SK-N-SH (cell line): ENCODE measurements at regions not wholly inside any gene's neighbourhood (a gene's known extent, or its start where the extent isn't known, plus 50 kb on each side); places are given as distances from the start of the nearest gene placed in this dataset.

Source experiments
- CTCF ChIA-PET: fragments of 300-600, 350-600 bp; formaldehyde crosslinking; extraction: SDS; loops from one replicate; lab custom pipeline; 2021; lab: Yijun Ruan, JAX
- POLR2A ChIA-PET: fragments of 350-600 bp; sonication (Branson Sonifier 250); formaldehyde crosslinking; extraction: SDS; loops from one replicate; lab custom pipeline; 2020; ENCODE audit warnings: antibody characterized with exemption, inconsistent platforms; lab: Yijun Ruan, JAX
- DNase-seq: peaks from one replicate; pipeline ENCODE4 v3.0.0; 2012
- H2AFZ ChIP-seq: fragments of 200-600 bp; sonication (generic); 2 replicates; pipeline ENCODE4 v1.8.1; 2016; ENCODE audit warnings: antibody characterized with exemption, mild to moderate bottlenecking, low read depth
- H3F3A ChIP-seq: fragments of 200-600 bp; sonication (generic); replicated peaks from 2 replicates; pipeline ENCODE3; 2016; ENCODE audit warnings: antibody characterized with exemption, mild to moderate bottlenecking; ENCODE audit not compliant: insufficient read depth
- H3K27ac ChIP-seq, 2 experiments: fragments of 200-500 bp in 1 of 2; fragments of 200-600 bp in 1 of 2; sonication (Bioruptor generic) in 1 of 2; sonication (generic), shearing (Covaris generic) in 1 of 2; 2 replicates each; pipeline versions ENCODE4 v1.5.1 to v1.6.1; 2014 to 2016; ENCODE audit warnings: low read depth in 2 of 2, inconsistent platforms in 1 of 2, low read length in 1 of 2, mild to moderate bottlenecking in 1 of 2, mixed read lengths in 1 of 2
- H3K27me3 ChIP-seq: fragments of 200-600 bp; sonication (generic), shearing (Covaris generic); 2 replicates; pipeline ENCODE4 v1.6.1; 2016; ENCODE audit warnings: mixed run types; ENCODE audit not compliant: insufficient read depth
- H3K36me3 ChIP-seq, 2 experiments: fragments of 200-500 bp in 1 of 2; fragments of 200-600 bp in 1 of 2; sonication (Bioruptor generic) in 1 of 2; sonication (generic) in 1 of 2; replicated peaks in 1 of 2; 2 replicates each; pipeline versions ENCODE3 to v1.5.1; 2014 to 2016; ENCODE audit warnings: low read length in 1 of 2, mild to moderate bottlenecking in 1 of 2; ENCODE audit not compliant: insufficient read depth in 2 of 2, control insufficient read depth in 1 of 2
- H3K4me1 ChIP-seq, 2 experiments: fragments of 200-500 bp in 1 of 2; fragments of 200-600 bp in 1 of 2; sonication (Bioruptor generic) in 1 of 2; sonication (generic), shearing (Covaris generic) in 1 of 2; 2 replicates each; pipeline versions ENCODE4 v1.5.1 to v1.6.1; 2014 to 2016; ENCODE audit warnings: low read depth in 1 of 2, low read length in 1 of 2, mixed run types in 1 of 2; ENCODE audit not compliant: insufficient read depth in 2 of 2, control insufficient read depth in 1 of 2
- H3K4me2 ChIP-seq: fragments of 200-600 bp; sonication (generic), shearing (Covaris generic); 2 replicates; pipeline ENCODE4 v1.6.1; 2017; ENCODE audit warnings: mixed run types
- H3K4me3 ChIP-seq, 2 experiments: fragments of 200-500 bp in 1 of 2; fragments of 200-600 bp in 1 of 2; sonication (Bioruptor generic) in 1 of 2; sonication (generic), shearing (Covaris generic) in 1 of 2; 2 replicates each; pipeline versions ENCODE4 v1.5.1 to v1.8.1; 2014 to 2016; ENCODE audit warnings: low read depth in 2 of 2, inconsistent platforms in 1 of 2, low read length in 1 of 2, mild to moderate bottlenecking in 1 of 2, mixed read lengths in 1 of 2, moderate library complexity in 1 of 2
- H3K79me2 ChIP-seq: fragments of 200-600 bp; sonication (generic); 2 replicates; pipeline ENCODE4 v1.8.1; 2017; ENCODE audit warnings: mild to moderate bottlenecking; ENCODE audit not compliant: insufficient read depth
- H3K9ac ChIP-seq: fragments of 200-600 bp; sonication (generic); 2 replicates; pipeline ENCODE4 v1.6.1; 2017; ENCODE audit warnings: mixed run types
- H3K9me2 ChIP-seq: fragments of 200-600 bp; sonication (generic); 2 replicates; pipeline ENCODE4 v1.6.1; 2017; ENCODE audit warnings: mixed run types
- H3K9me3 ChIP-seq: fragments of 200-600 bp; sonication (generic); 2 replicates; pipeline ENCODE4 v1.6.1; 2017; ENCODE audit warnings: mixed run types, mild to moderate bottlenecking, moderate library complexity
- H4K20me1 ChIP-seq: fragments of 200-600 bp; sonication (generic); 2 replicates; pipeline ENCODE4 v1.6.1; 2017; ENCODE audit warnings: mild to moderate bottlenecking, mixed run types; ENCODE audit not compliant: insufficient read depth
- ELF1 ChIP-seq: IDR thresholded peaks from 2 replicates; pipeline ENCODE4 v1.4.0; 2012
- EZH2phosphoT487 ChIP-seq: fragments of 200-600 bp; sonication (generic); IDR thresholded peaks from 2 replicates; pipeline ENCODE4 v1.6.1; 2017; ENCODE audit warnings: low read depth, mixed run types, mild to moderate bottlenecking, antibody characterized with exemption, moderate library complexity, borderline replicate concordance
- FOSL2 ChIP-seq: IDR thresholded peaks from 2 replicates; pipeline ENCODE4 v1.4.0; 2012; ENCODE audit warnings: low read depth, mild to moderate bottlenecking, moderate library complexity, borderline replicate concordance
- GABPA ChIP-seq: IDR thresholded peaks from 2 replicates; pipeline ENCODE4 v1.4.0; 2012; ENCODE audit warnings: low read depth, mild to moderate bottlenecking
- GATA2 ChIP-seq: sonication (generic); formaldehyde crosslinking; IDR thresholded peaks from 2 replicates; pipeline ENCODE4 v1.5.0; 2020; ENCODE audit warnings: mild to moderate bottlenecking, missing genetic modification reagents
- IRF3 ChIP-seq: fragments of 150-350 bp; IDR thresholded peaks from 2 replicates; pipeline ENCODE4 v1.6.1; 2016; ENCODE audit warnings: mild to moderate bottlenecking, low read depth, low read length
- MAX ChIP-seq: IDR thresholded peaks from 2 replicates; pipeline ENCODE4 v1.4.0; 2012; ENCODE audit warnings: low read depth
- MXI1 ChIP-seq: IDR thresholded peaks from 2 replicates; pipeline ENCODE4 v1.6.1; 2012; ENCODE audit warnings: mild to moderate bottlenecking, low read depth, low read length, improper control_type of control experiment
- NFIC ChIP-seq: IDR thresholded peaks from 2 replicates; pipeline ENCODE4 v1.4.0; 2012; ENCODE audit warnings: borderline replicate concordance
- NRF1 ChIP-seq: IDR thresholded peaks from 2 replicates; pipeline ENCODE4 v1.6.1; 2012; ENCODE audit warnings: low read depth, mild to moderate bottlenecking, low read length
- PBX3 ChIP-seq: IDR thresholded peaks from 2 replicates; pipeline ENCODE4; 2012
- POLR2AphosphoS5 ChIP-seq: IDR thresholded peaks from 2 replicates; pipeline ENCODE4 v1.6.1; 2012; ENCODE audit warnings: low read depth, low read length
- RAD21 ChIP-seq: IDR thresholded peaks from 2 replicates; pipeline ENCODE4 v1.6.1; 2012; ENCODE audit warnings: mild to moderate bottlenecking, low read length
- SMC3 ChIP-seq: IDR thresholded peaks from 2 replicates; pipeline ENCODE4 v1.6.1; 2012; ENCODE audit warnings: low read depth, low read length, improper control_type of control experiment
- TAF1 ChIP-seq: IDR thresholded peaks from 2 replicates; pipeline ENCODE4 v1.6.1; 2012; ENCODE audit warnings: low read depth, mild to moderate bottlenecking, low read length, moderate library complexity, borderline replicate concordance
- TCF12 ChIP-seq: IDR thresholded peaks from 2 replicates; pipeline ENCODE4 v1.4.0; 2012
- TEAD4 ChIP-seq: IDR thresholded peaks from 2 replicates; pipeline ENCODE4 v1.4.0; 2012; ENCODE audit warnings: mild to moderate bottlenecking, borderline replicate concordance; ENCODE audit not compliant: insufficient read depth
- YY1 ChIP-seq: IDR thresholded peaks from 2 replicates; pipeline ENCODE4 v1.4.0; 2012; ENCODE audit warnings: low read depth, mild to moderate bottlenecking
- ZBTB33 ChIP-seq: IDR thresholded peaks from 2 replicates; pipeline ENCODE4 v1.4.0; 2012; ENCODE audit warnings: low read depth, borderline replicate concordance
- WGBS: methylation state at CpG from one replicate; pipeline ENCODE4 v1.1.6; 2017; ENCODE audit warnings: low lambda C conversion rate; 5-methylcytosine and 5-hydroxymethylcytosine counted together

GRCh38 chr14:50013934-50014333 lies 102.4 kb downstream of the VCPKMT start:
- H3K27me3 ChIP-seq, result no peaks in the 10 kb centered on the region
- peak overlapping the region; percentile 13 to 93; a peak in 3 of 4 replicates for H3K27ac ChIP-seq
- peak overlapping the region; percentile 33 for H3K9ac ChIP-seq
- no peaks in the 10 kb centered on the region for H3K9me2 ChIP-seq
- H3K9me3 ChIP-seq, result no peaks in the 10 kb centered on the region
- H3K79me2 ChIP-seq, result no peaks in the 10 kb centered on the region
- H3K4me2 ChIP-seq, result peak overlapping the region; percentile 51; the same call in 1 of the 2 replicates
- peaks cover under 1 to 37% of the 10 kb centered on the region in 2 experiments; a peak in 3 of 4 replicates for H3K4me1 ChIP-seq
- TF ChIP-seq NFIC (no peak), GATA2 (CRISPR knock-in tag) (no peak), RAD21 (no peak), SMC3 (no peak), YY1 (no peak), EZH2phosphoT487 (no peak), MXI1 (no peak), PBX3 (no peak), ELF1 (no peak), ZBTB33 (no peak), IRF3 (no peak), GABPA (no peak), MAX (no peak), NRF1 (no peak), TEAD4 (no peak), FOSL2 (no peak), TCF12 (no peak), TAF1 (no peak), POLR2AphosphoS5 (no peak)
- CTCF ChIA-PET, result no interaction called here
- 2% methylated on average over 2 of the region's 2 CpGs for whole genome bisulfite sequencing
- H4K20me1 ChIP-seq, result no peaks in the 10 kb centered on the region
- no peak overlapping the region for H3K4me3 ChIP-seq
- DNase-seq, result no peak
- H3F3A ChIP-seq, result peaks cover 55% of the 10 kb centered on the region
- POLR2A ChIA-PET, result no interaction called here
- H3K36me3 ChIP-seq, result no peaks in the 10 kb centered on the region
- H2AFZ ChIP-seq, result no peak overlapping the region
